ENCODE measurements at regions not wholly inside any gene's neighbourhood (a gene's known extent, or its start where the extent isn't known, plus 50 kb on each side); places are given as distances from the start of the nearest gene placed in this dataset.

DNA sequence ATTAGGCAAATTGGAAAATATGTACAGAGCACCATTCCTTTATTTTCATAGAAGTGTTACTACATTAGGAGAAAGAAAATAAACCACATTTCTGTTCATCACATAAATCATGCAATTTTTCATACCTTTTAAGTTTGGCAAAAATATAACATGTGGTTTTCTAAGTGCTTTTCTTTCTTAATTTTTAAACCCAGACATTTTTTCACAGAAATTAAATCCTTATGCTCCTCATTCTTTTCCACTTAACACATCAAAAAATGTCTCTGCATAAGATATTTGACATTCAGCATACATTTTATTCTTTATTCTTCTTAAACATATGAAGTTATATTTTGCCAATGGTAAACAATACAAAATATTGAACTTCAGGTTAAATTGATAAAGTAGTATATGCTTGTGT is 826.6 kb upstream of the SLIT2 start:
- no peak overlapping the region for H3K27ac ChIP-seq (ENCODE audit: low read depth in 1 of 2, low read length in 2 of 2)
- H2AFZ ChIP-seq (ENCODE audit: insufficient read depth, low read depth, low read length, poor library complexity, severe bottlenecking): no peak overlapping the region
- H3K9ac ChIP-seq (ENCODE audit: insufficient read depth, low read length, poor library complexity, severe bottlenecking): no peak overlapping the region
- no peaks in the 10 kb centered on the region for H4K20me1 ChIP-seq (ENCODE audit: insufficient read depth, low read length)
- Mint-ChIP-seq H3K36me3 (no peaks in the 10 kb centered on the region), H3K27me3 (ENCODE audit: low read depth in 3 of 3) (no peaks in the 10 kb centered on the region), H3K4me3 (no peak overlapping the region), H3K9me3 (peaks cover 0 to 20% (median 2%) of the 10 kb centered on the region in 7 donors), H3K4me1 (no peaks in the 10 kb centered on the region), H3K27ac (no peak overlapping the region)
- no peaks in the 10 kb centered on the region for H3K36me3 ChIP-seq (replicated peaks in 1 of 2; ENCODE audit: control insufficient read depth in 1 of 2, insufficient read depth in 2 of 2, low read length in 2 of 2)
- intact Hi-C loops (cut with micrococcal nuclease): no loop called here
- H3K4me3 ChIP-seq (replicated peaks in 1 of 3; ENCODE audit: low read depth in 2 of 3, low read length in 3 of 3): no peak overlapping the region
- no peaks in the 10 kb centered on the region for H3K79me2 ChIP-seq (ENCODE audit: insufficient read depth, low read length)
- no peaks in the 10 kb centered on the region for H3K4me1 ChIP-seq (ENCODE audit: control insufficient read depth in 1 of 2, insufficient read depth in 2 of 2, low read length in 2 of 2)
- H3K27me3 ChIP-seq (ENCODE audit: control insufficient read depth in 2 of 2, insufficient read depth in 2 of 2, low read length in 2 of 2): no peaks in the 10 kb centered on the region
- peaks cover 9 to 13% of the 10 kb centered on the region in 2 donors for H3K9me3 ChIP-seq (replicated peaks in 1 of 2; ENCODE audit: control insufficient read depth in 1 of 2, insufficient read depth in 1 of 2, low read length in 2 of 2)
- DNase-seq: no peak
- no peak overlapping the region for H3K4me2 ChIP-seq (replicated peaks; ENCODE audit: extremely low read depth, low read length, poor library complexity, severe bottlenecking)
- TF ChIP-seq, protein P1, sequence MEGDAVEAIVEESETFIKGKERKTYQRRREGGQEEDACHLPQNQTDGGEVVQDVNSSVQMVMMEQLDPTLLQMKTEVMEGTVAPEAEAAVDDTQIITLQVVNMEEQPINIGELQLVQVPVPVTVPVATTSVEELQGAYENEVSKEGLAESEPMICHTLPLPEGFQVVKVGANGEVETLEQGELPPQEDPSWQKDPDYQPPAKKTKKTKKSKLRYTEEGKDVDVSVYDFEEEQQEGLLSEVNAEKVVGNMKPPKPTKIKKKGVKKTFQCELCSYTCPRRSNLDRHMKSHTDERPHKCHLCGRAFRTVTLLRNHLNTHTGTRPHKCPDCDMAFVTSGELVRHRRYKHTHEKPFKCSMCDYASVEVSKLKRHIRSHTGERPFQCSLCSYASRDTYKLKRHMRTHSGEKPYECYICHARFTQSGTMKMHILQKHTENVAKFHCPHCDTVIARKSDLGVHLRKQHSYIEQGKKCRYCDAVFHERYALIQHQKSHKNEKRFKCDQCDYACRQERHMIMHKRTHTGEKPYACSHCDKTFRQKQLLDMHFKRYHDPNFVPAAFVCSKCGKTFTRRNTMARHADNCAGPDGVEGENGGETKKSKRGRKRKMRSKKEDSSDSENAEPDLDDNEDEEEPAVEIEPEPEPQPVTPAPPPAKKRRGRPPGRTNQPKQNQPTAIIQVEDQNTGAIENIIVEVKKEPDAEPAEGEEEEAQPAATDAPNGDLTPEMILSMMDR (IDR thresholded peaks at IDR 0.05): no peak

DNA sequence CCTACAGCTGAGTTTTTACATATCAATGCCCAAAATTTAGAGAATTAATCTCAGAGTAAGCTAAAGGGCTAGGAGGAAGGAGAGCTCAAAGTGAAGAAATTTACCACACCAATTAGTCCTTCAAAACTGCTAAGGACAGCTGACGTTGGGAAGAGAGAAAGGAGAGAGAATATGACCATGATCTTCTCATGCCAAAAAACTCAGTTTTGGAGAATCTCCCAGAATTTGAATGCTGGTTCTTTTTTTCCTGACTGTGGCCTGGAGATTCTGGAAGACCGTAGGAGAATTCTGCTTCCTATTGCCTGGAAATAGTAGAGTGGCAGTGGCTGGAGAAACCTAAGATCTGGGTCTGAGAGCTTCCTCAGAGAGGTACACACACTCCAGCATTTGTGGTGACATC is 834.4 kb upstream of the SLIT2 start:
- Mint-ChIP-seq H3K9me3 (peaks cover 0 to 7% (median 2%) of the 10 kb centered on the region in 7 donors), H3K27ac (no peak overlapping the region), H3K27me3 (ENCODE audit: low read depth in 3 of 3) (peaks cover 0 to 3% (median 0%) of the 10 kb centered on the region in 3 donors), H3K36me3 (no peaks in the 10 kb centered on the region), H3K4me1 (no peaks in the 10 kb centered on the region), H3K4me3 (no peak overlapping the region)
- Histone ChIP-seq H3K9me3 (replicated peaks in 1 of 2; ENCODE audit: control insufficient read depth in 1 of 2, insufficient read depth in 1 of 2, low read length in 2 of 2) (no peaks in the 10 kb centered on the region), H3K36me3 (replicated peaks in 1 of 2; ENCODE audit: control insufficient read depth in 1 of 2, insufficient read depth in 2 of 2, low read length in 2 of 2) (no peaks in the 10 kb centered on the region), H3K79me2 (ENCODE audit: insufficient read depth, low read length) (no peaks in the 10 kb centered on the region), H3K4me1 (ENCODE audit: control insufficient read depth in 1 of 2, insufficient read depth in 2 of 2, low read length in 2 of 2) (no peaks in the 10 kb centered on the region), H3K27me3 (ENCODE audit: control insufficient read depth in 2 of 2, insufficient read depth in 2 of 2, low read length in 2 of 2) (no peaks in the 10 kb centered on the region), H3K27ac (ENCODE audit: low read depth in 1 of 2, low read length in 2 of 2) (no peak overlapping the region), H3K4me2 (replicated peaks; ENCODE audit: extremely low read depth, low read length, poor library complexity, severe bottlenecking) (no peak overlapping the region), H3K9ac (ENCODE audit: insufficient read depth, low read length, poor library complexity, severe bottlenecking) (no peak overlapping the region), H3K4me3 (replicated peaks in 1 of 3; ENCODE audit: low read depth in 2 of 3, low read length in 3 of 3) (no peak overlapping the region), H2AFZ (ENCODE audit: insufficient read depth, low read depth, low read length, poor library complexity, severe bottlenecking) (no peak overlapping the region), H4K20me1 (ENCODE audit: insufficient read depth, low read length) (no peaks in the 10 kb centered on the region)
- TF ChIP-seq, protein P1 (IDR thresholded peaks at IDR 0.05): no peak
- no CpG with 5 or more reads among the region's 2 CpGs for WGBS (ENCODE audit: insufficient coverage)
- DNase-seq: no peak
- intact Hi-C loops (cut with micrococcal nuclease): no loop called here
